CD4-positive, alpha-beta T cell (primary cell): ENCODE measurements at regions not wholly inside any gene's neighbourhood (a gene's known extent, or its start where the extent isn't known, plus 50 kb on each side); places are given as distances from the start of the nearest gene placed in this dataset.

ENCODE experiments used
- ATAC-seq: fragments of 200-7000 bp; cut with Tn5 transposase; one replicate; pipeline ENCODE4 v1.10.0; 2022; ENCODE audit warnings: mild to moderate bottlenecking; ENCODE audit not compliant: poor library complexity
- CTCF ChIA-PET: fragments of 350-600 bp; sonication (Branson Sonifier 250); formaldehyde crosslinking; loops from one replicate; lab custom pipeline; 2021; ENCODE audit warnings: antibody characterized with exemption, inconsistent platforms; lab: Charles Lee
- POLR2A ChIA-PET: fragments of 350-600 bp; sonication (Branson Sonifier 250); formaldehyde crosslinking; loops from one replicate; lab custom pipeline; 2021; ENCODE audit warnings: antibody characterized with exemption, inconsistent platforms; lab: Charles Lee
- DNase-seq, 14 experiments: peaks; one replicate each; pipeline ENCODE4 v3.0.0-alpha.2; 2013 to 2020; ENCODE audit warnings: mixed read lengths in 2 of 14
- H3K27ac ChIP-seq, 2 donors: one replicate each; pipeline versions ENCODE4 v1.5.1 to v1.7.0; 2013; ENCODE audit warnings: low read length in 2 of 2, low read depth in 1 of 2, mild to moderate bottlenecking in 1 of 2
- H3K27me3 ChIP-seq, 2 experiments: 1 replicate in 1 of 2; 2 replicates in 1 of 2; pipeline versions ENCODE4 v1.6.1 to v1.7.0; 2013; ENCODE audit warnings: low read length in 2 of 2, control low read depth in 1 of 2, mild to moderate bottlenecking in 1 of 2, moderate library complexity in 1 of 2; ENCODE audit not compliant: insufficient read depth in 2 of 2, control insufficient read depth in 1 of 2
- H3K36me3 ChIP-seq: one replicate; pipeline ENCODE4 v1.6.1; 2013; ENCODE audit warnings: low read length, control low read depth; ENCODE audit not compliant: insufficient read depth
- H3K4me1 ChIP-seq: one replicate; pipeline ENCODE4 v1.6.1; 2013; ENCODE audit warnings: low read length, control low read depth; ENCODE audit not compliant: insufficient read depth
- H3K4me3 ChIP-seq: one replicate; pipeline ENCODE4 v1.5.1; 2013; ENCODE audit warnings: mild to moderate bottlenecking, low read length, moderate library complexity
- H3K9me3 ChIP-seq, 2 experiments: 1 replicate in 1 of 2; 2 replicates in 1 of 2; pipeline versions ENCODE4 v1.6.1 to v1.7.0; 2013; ENCODE audit warnings: low read length in 2 of 2, mild to moderate bottlenecking in 2 of 2, control low read depth in 1 of 2, moderate library complexity in 1 of 2; ENCODE audit not compliant: control insufficient read depth in 1 of 2, insufficient read depth in 1 of 2
- H3K27ac Mint-ChIP-seq: one replicate; pipeline ENCODE4 v1.8.0; 2020; ENCODE audit warnings: mixed read lengths
- H3K27me3 Mint-ChIP-seq: one replicate; pipeline ENCODE4 v1.8.0; 2021; ENCODE audit warnings: mixed read lengths
- H3K36me3 Mint-ChIP-seq: one replicate; pipeline ENCODE4 v1.8.0; 2021; ENCODE audit warnings: low read depth, mixed read lengths
- H3K4me1 Mint-ChIP-seq: one replicate; pipeline ENCODE4 v1.8.0; 2021; ENCODE audit warnings: low read depth, mixed read lengths
- H3K4me3 Mint-ChIP-seq: one replicate; pipeline ENCODE4 v1.8.0; 2020; ENCODE audit warnings: mild to moderate bottlenecking, mixed read lengths
- H3K9me3 Mint-ChIP-seq: one replicate; pipeline ENCODE4 v1.8.0; 2020; ENCODE audit warnings: mixed read lengths
- CTCF ChIP-seq: fragments of 200-600 bp; IDR thresholded peaks from one replicate; pipeline ENCODE4 v1.8.0; 2022; ENCODE audit warnings: antibody characterized with exemption, mild to moderate bottlenecking
- intact Hi-C, 2 experiments: fragments of 100-400 bp; cut with DNase I in 1 of 2; cut with micrococcal nuclease in 1 of 2; formaldehyde crosslinking; loops; one replicate each; pipeline versions ENCODE4 v1.15.1 to v1.9.0; 2023 to 2025; cut with DNase I, micrococcal nuclease

- CTCF ChIA-PET = no interaction called here
- DNase-seq = no peak
- Histone ChIP-seq H3K4me3 (no peak overlapping the region), H3K27me3 (peaks cover 19 to 23% of the 10 kb centered on the region in 2 experiments), H3K36me3 (no peaks in the 10 kb centered on the region), H3K9me3 (peaks cover 3 to 4% of the 10 kb centered on the region in 2 experiments), H3K27ac (no peak overlapping the region), H3K4me1 (no peaks in the 10 kb centered on the region)
- Mint-ChIP-seq H3K36me3 (no peaks in the 10 kb centered on the region), H3K4me1 (no peaks in the 10 kb centered on the region), H3K27me3 (peaks cover 57% of the 10 kb centered on the region), H3K27ac (no peak overlapping the region), H3K4me3 (no peak overlapping the region), H3K9me3 (peaks cover 15% of the 10 kb centered on the region)
- TF ChIP-seq CTCF = no peak
- POLR2A ChIA-PET = no interaction called here
- ATAC-seq = no peak
- intact Hi-C loops = no loop called here
Observed at GRCh38 chr20:58125726-58126125, 102.7 kb downstream of the ANKRD60 start.

- Histone ChIP-seq H3K27me3 (peaks cover 18 to 20% of the 10 kb centered on the region in 2 experiments), H3K9me3 (peaks cover 0 to 1% of the 10 kb centered on the region in 2 experiments), H3K27ac (no peak overlapping the region), H3K36me3 (no peaks in the 10 kb centered on the region), H3K4me1 (no peaks in the 10 kb centered on the region), H3K4me3 (no peak overlapping the region)
- H3K4me1 Mint-ChIP-seq = no peaks in the 10 kb centered on the region
- H3K27ac Mint-ChIP-seq = no peak overlapping the region
- CTCF ChIA-PET = no interaction called here
- no peak overlapping the region for H3K4me3 Mint-ChIP-seq
- ATAC-seq (no peak), DNase-seq (no peak)
- H3K27me3 Mint-ChIP-seq = peaks cover 47% of the 10 kb centered on the region
- H3K9me3 Mint-ChIP-seq = peaks cover 10% of the 10 kb centered on the region
- intact Hi-C loops = no loop called here
- H3K36me3 Mint-ChIP-seq = no peaks in the 10 kb centered on the region
- POLR2A ChIA-PET = no interaction called here
- no peak for TF ChIP-seq CTCF
Observed at GRCh38 chr20:58117944-58118343, 110.5 kb downstream of the ANKRD60 start.

- H3K9me3 ChIP-seq = no peaks in the 10 kb centered on the region
- Mint-ChIP-seq H3K27ac (no peak overlapping the region), H3K4me1 (no peaks in the 10 kb centered on the region), H3K9me3 (peaks cover 10% of the 10 kb centered on the region), H3K36me3 (no peaks in the 10 kb centered on the region), H3K27me3 (peaks cover 50% of the 10 kb centered on the region), H3K4me3 (no peak overlapping the region)
- ChIA-PET POLR2A (no interaction called here), CTCF (interaction anchor here (0.6 kb wide), 1 partner anchor 42 kb away, joined by 3 read pairs; no protein-coding TSS in a partner anchor)
- no peaks in the 10 kb centered on the region for H3K36me3 ChIP-seq
- intact Hi-C loops = no loop called here
- H3K27me3 ChIP-seq = peaks cover 18 to 26% of the 10 kb centered on the region in 2 experiments
- ATAC-seq (no peak), DNase-seq (no peak)
- H3K27ac ChIP-seq = no peak overlapping the region
- no peaks in the 10 kb centered on the region for H3K4me1 ChIP-seq
- TF ChIP-seq CTCF = no peak
- no peak overlapping the region for H3K4me3 ChIP-seq
Observed at GRCh38 chr20:58116505-58116904, 111.9 kb downstream of the ANKRD60 start.
